ENCODE measurements at regions not wholly inside any gene's neighbourhood (a gene's known extent, or its start where the extent isn't known, plus 50 kb on each side); places are given as distances from the start of the nearest gene placed in this dataset.

DNA sequence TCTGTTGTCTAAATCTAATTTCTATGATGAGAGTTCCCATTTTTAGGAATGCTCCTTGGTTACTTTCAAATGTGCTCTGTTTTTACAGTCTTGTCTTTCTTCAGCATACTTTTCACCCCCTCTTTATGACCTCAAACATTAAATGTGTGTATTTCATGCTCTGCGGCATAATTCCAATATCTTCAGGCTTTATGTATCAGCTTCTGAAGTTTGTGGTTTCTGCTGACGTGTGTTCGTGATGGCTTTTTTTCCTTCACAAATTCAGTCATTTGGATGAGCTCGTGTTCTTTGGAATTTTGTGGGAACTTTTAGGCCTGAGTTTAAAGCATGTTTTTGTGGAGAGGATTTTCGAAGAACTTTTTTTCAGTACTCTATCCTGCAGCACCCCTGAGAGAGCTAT is 97.7 kb upstream of the CHRNA7 start:
- Mint-ChIP-seq H3K36me3 (ENCODE audit: unreplicated experiment) (peaks cover 5% of the 10 kb centered on the region), H3K27me3 (ENCODE audit: unreplicated experiment) (no peaks in the 10 kb centered on the region), H3K4me3 (ENCODE audit: unreplicated experiment) (no peak overlapping the region), H3K4me1 (ENCODE audit: low read depth, unreplicated experiment) (no peaks in the 10 kb centered on the region), H3K27ac (ENCODE audit: unreplicated experiment) (no peak overlapping the region), H3K9me3 (ENCODE audit: unreplicated experiment) (peaks cover 3% of the 10 kb centered on the region)
- TF ChIP-seq, protein P1, sequence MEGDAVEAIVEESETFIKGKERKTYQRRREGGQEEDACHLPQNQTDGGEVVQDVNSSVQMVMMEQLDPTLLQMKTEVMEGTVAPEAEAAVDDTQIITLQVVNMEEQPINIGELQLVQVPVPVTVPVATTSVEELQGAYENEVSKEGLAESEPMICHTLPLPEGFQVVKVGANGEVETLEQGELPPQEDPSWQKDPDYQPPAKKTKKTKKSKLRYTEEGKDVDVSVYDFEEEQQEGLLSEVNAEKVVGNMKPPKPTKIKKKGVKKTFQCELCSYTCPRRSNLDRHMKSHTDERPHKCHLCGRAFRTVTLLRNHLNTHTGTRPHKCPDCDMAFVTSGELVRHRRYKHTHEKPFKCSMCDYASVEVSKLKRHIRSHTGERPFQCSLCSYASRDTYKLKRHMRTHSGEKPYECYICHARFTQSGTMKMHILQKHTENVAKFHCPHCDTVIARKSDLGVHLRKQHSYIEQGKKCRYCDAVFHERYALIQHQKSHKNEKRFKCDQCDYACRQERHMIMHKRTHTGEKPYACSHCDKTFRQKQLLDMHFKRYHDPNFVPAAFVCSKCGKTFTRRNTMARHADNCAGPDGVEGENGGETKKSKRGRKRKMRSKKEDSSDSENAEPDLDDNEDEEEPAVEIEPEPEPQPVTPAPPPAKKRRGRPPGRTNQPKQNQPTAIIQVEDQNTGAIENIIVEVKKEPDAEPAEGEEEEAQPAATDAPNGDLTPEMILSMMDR (IDR thresholded peaks at IDR 0.05; ENCODE audit: partially characterized antibody, unreplicated experiment) = no peak
- no peak for DNase-seq

DNA sequence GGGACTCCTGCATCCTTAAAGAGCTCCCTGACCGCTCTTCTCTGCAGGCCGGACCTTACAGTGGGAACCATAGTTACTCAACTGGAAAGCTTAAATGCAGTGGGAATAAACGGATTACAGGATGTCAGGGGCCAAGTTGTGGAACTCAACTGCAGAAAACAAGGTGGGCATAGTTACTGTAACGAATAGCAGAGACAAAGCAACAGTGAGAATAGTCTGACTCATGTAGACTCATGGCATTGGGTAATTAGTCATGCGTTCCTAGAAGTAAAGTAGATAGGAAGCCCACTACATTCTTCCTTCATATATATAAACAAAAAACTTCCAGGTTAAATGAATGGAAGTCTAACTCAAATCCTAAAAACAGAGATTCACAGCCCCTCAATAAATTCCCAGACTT is 95.5 kb upstream of the CHRNA7 start:
- H3K27me3 Mint-ChIP-seq (ENCODE audit: unreplicated experiment) = no peaks in the 10 kb centered on the region
- H3K4me3 Mint-ChIP-seq (ENCODE audit: unreplicated experiment) = no peak overlapping the region
- no peaks in the 10 kb centered on the region for H3K4me1 Mint-ChIP-seq (ENCODE audit: low read depth, unreplicated experiment)
- DNase-seq = no peak
- TF ChIP-seq, protein P1 (IDR thresholded peaks at IDR 0.05; ENCODE audit: partially characterized antibody, unreplicated experiment) = no peak
- H3K36me3 Mint-ChIP-seq (ENCODE audit: unreplicated experiment) = peaks cover 5% of the 10 kb centered on the region
- no peak overlapping the region for H3K27ac Mint-ChIP-seq (ENCODE audit: unreplicated experiment)
- H3K9me3 Mint-ChIP-seq (ENCODE audit: unreplicated experiment) = peaks cover 3% of the 10 kb centered on the region

DNA sequence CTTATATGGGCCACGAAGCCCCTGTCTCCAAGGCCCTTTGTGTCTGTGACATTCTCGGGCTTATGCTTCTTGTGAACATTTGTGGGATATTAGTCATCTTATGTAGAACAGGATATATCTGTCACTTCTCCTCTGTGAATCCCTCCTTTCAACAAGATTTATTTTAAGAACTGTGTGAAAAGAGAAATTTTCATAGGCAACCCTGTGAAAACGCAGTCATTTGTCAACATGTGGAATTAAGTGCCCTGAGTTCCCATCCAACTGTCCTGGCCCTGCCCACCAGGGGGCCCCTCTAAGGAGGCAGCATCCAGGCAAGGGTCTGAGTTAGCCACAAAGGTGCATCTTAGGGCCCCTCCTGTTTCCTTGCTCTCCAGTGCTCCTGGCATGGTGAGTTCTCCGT is 76.8 kb upstream of the CHRNA7 start:
- Mint-ChIP-seq H3K4me3 (ENCODE audit: unreplicated experiment) (no peak overlapping the region), H3K27me3 (ENCODE audit: unreplicated experiment) (no peaks in the 10 kb centered on the region)

DNA sequence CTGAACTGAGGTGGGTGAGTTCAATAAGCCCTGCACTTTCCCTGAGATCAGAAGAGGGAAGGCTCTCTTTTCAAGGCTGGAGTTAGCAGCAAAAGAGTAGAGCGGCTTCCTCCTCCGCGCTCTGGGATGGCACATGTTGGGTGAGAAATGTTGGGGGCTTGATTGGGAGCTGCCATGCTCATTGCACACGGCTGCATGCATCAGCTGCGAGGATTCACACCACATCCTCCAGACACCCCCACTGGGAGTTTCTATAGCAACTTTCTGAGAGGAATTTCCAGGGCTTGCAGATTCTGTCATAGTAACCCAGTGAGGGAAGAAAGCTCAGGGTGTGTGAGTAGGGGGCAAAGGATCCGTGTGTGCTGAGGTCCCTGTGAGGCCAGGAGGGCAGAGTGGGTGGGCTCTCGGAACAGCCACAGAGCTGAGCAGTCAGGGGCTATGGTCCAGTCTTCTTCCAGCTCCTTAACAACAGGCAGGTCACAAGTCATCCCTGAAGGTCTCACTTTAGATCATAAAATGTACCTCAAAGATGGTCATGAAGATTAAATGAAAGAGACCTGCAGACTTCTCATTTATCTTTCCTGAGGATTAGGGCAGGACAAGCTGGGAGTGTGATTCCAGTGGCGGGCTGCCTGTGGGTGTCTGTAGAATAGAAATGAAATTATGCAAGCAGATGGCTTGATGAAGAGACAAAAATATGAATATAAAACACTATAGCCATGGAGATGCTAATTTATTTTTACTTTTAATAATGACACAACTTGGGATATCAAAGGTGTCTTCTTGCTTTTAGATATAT is 75.7 kb upstream of the CHRNA7 start:
- no peak overlapping the region for H3K27ac Mint-ChIP-seq (ENCODE audit: unreplicated experiment)
- no peak overlapping the region for H3K4me3 Mint-ChIP-seq (ENCODE audit: unreplicated experiment)
- no peaks in the 10 kb centered on the region for H3K4me1 Mint-ChIP-seq (ENCODE audit: low read depth, unreplicated experiment)
- no peaks in the 10 kb centered on the region for H3K27me3 Mint-ChIP-seq (ENCODE audit: unreplicated experiment)
- TF ChIP-seq, protein P1 (IDR thresholded peaks at IDR 0.05; ENCODE audit: partially characterized antibody, unreplicated experiment) = no peak
- H3K9me3 Mint-ChIP-seq (ENCODE audit: unreplicated experiment) = peaks cover 4% of the 10 kb centered on the region
- no peak for DNase-seq
- peaks cover 14% of the 10 kb centered on the region for H3K36me3 Mint-ChIP-seq (ENCODE audit: unreplicated experiment)

More for the DNA sequence above, 76.8 kb upstream of the CHRNA7 start:
- Mint-ChIP-seq H3K27ac (ENCODE audit: unreplicated experiment) (no peak overlapping the region), H3K9me3 (ENCODE audit: unreplicated experiment) (no peaks in the 10 kb centered on the region), H3K36me3 (ENCODE audit: unreplicated experiment) (peaks cover 9% of the 10 kb centered on the region), H3K4me1 (ENCODE audit: low read depth, unreplicated experiment) (no peaks in the 10 kb centered on the region)
- DNase-seq = no peak
- TF ChIP-seq, protein P1 (IDR thresholded peaks at IDR 0.05; ENCODE audit: partially characterized antibody, unreplicated experiment) = no peak

DNA sequence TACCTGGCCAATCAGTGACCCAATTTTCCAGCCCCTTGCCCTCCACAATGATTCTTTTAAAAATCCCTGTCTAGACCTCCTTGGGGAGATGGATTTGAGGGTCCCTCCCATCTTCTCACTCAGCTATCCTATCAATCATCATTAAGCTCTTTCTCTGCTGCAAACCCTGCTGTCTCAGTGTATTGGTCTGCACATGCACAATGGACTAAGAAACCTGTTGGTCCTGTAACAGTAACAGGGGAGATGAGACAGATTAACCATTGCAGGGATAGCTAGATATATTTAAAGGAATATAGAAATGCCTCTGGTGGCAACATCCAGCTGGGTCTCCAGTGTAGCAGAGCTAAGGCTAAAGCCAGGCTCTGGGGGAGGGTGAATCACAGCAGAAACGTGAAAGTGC is 74.6 kb upstream of the CHRNA7 start:
- TF ChIP-seq, protein P1 (IDR thresholded peaks at IDR 0.05; ENCODE audit: partially characterized antibody, unreplicated experiment) = no peak
- no peak overlapping the region for H3K27ac Mint-ChIP-seq (ENCODE audit: unreplicated experiment)
- H3K4me1 Mint-ChIP-seq (ENCODE audit: low read depth, unreplicated experiment) = no peaks in the 10 kb centered on the region
- H3K36me3 Mint-ChIP-seq (ENCODE audit: unreplicated experiment) = peaks cover 14% of the 10 kb centered on the region
- no peak overlapping the region for H3K4me3 Mint-ChIP-seq (ENCODE audit: unreplicated experiment)
- no peak for DNase-seq
- peaks cover 4% of the 10 kb centered on the region for H3K9me3 Mint-ChIP-seq (ENCODE audit: unreplicated experiment)
- no peaks in the 10 kb centered on the region for H3K27me3 Mint-ChIP-seq (ENCODE audit: unreplicated experiment)
